GM19438 (cell line): ENCODE measurements at regions not wholly inside any gene's neighbourhood (a gene's known extent, or its start where the extent isn't known, plus 50 kb on each side); places are given as distances from the start of the nearest gene placed in this dataset.
"Not testable (repeated sequence)": the region's sequence is repeated elsewhere in the genome, so short reads cannot be mapped to it uniquely, and the experiment has no call there.

ENCODE experiments used
- ATAC-seq: cut with Tn5 transposase; IDR thresholded peaks from one replicate; pipeline ENCODE4 v1.9.1; 2021; ENCODE audit warnings: low read depth; ENCODE audit not compliant: unreplicated experiment

GRCh38 chr7:49643321-49643720 is 130.1 kb upstream of the VWC2 start:
- no peak for ATAC-seq

GRCh38 chr7:49643736-49644135 is 129.7 kb upstream of the VWC2 start:
- no peak for ATAC-seq

GRCh38 chr7:49644396-49645166 is 128.9 kb upstream of the VWC2 start:
- no peak for ATAC-seq

- ATAC-seq, result no peak
Measured at GRCh38 chr7:49645296-49645695, 128.1 kb upstream of the VWC2 start.

GRCh38 chr7:49660170-49660783 is 113.2 kb upstream of the VWC2 start:
- no peak for ATAC-seq

GRCh38 chr7:49660976-49661375 is 112.5 kb upstream of the VWC2 start:
- no peak for ATAC-seq

- not testable (repeated sequence) for ATAC-seq
Measured at GRCh38 chr7:49665963-49666362, 107.5 kb upstream of the VWC2 start.

- no peak for ATAC-seq
Measured at GRCh38 chr7:49666764-49667163, 106.7 kb upstream of the VWC2 start.

- ATAC-seq, result no peak
Measured at GRCh38 chr7:49669285-49669684, 104.2 kb upstream of the VWC2 start.

- ATAC-seq, result no peak
Measured at GRCh38 chr7:49669692-49670260, 103.7 kb upstream of the VWC2 start.

- no peak for ATAC-seq
Measured at GRCh38 chr7:49670991-49671390, 102.4 kb upstream of the VWC2 start.

- ATAC-seq, result no peak
Measured at GRCh38 chr7:49692516-49692915, 80.9 kb upstream of the VWC2 start.

- ATAC-seq, result no peak
Measured at GRCh38 chr7:49695971-49696370, 77.5 kb upstream of the VWC2 start.

GRCh38 chr7:49700841-49701240 is 72.6 kb upstream of the VWC2 start:
- ATAC-seq, result no peak

- no peak for ATAC-seq
Measured at GRCh38 chr7:49702099-49702498, 71.3 kb upstream of the VWC2 start.

GRCh38 chr7:49703337-49703736 is 70.1 kb upstream of the VWC2 start:
- no peak for ATAC-seq

GRCh38 chr7:49703881-49704280 is 69.6 kb upstream of the VWC2 start:
- ATAC-seq, result no peak

- no peak for ATAC-seq
Measured at GRCh38 chr7:49706106-49706505, 67.3 kb upstream of the VWC2 start.

GRCh38 chr7:49707891-49708290 is 65.5 kb upstream of the VWC2 start:
- no peak for ATAC-seq

GRCh38 chr7:49708590-49708989 is 64.8 kb upstream of the VWC2 start:
- no peak for ATAC-seq

- ATAC-seq, result not testable (repeated sequence)
Measured at GRCh38 chr7:49711072-49711723, 62.2 kb upstream of the VWC2 start.
